Activated B cell treated with CpG ODN at 0.5 μM for 24 hours (primary cell): ENCODE measurements at regions not wholly inside any gene's neighbourhood (a gene's known extent, or its start where the extent isn't known, plus 50 kb on each side); places are given as distances from the start of the nearest gene placed in this dataset.

Experiments
- ATAC-seq: fragments of 200-7000 bp; cut with Tn5 transposase; one replicate; pipeline ENCODE4 v1.10.0; 2021; ENCODE audit warnings: low read depth, mild to moderate bottlenecking, moderate library complexity
- CTCF ChIA-PET: fragments of 350-600 bp; sonication (Branson Sonifier 250); formaldehyde crosslinking; loops from one replicate; lab custom pipeline; 2021; ENCODE audit warnings: antibody characterized with exemption; lab: Charles Lee
- POLR2A ChIA-PET: fragments of 350-600 bp; sonication (Branson Sonifier 250); formaldehyde crosslinking; loops from one replicate; lab custom pipeline; 2021; ENCODE audit warnings: antibody characterized with exemption; lab: Charles Lee
- DNase-seq: peaks from one replicate; pipeline ENCODE4 v3.0.0; 2022
- H3K27ac Mint-ChIP-seq: one replicate; pipeline ENCODE4 v1.8.0; 2020; ENCODE audit warnings: mixed read lengths
- H3K27me3 Mint-ChIP-seq: one replicate; pipeline ENCODE4 v1.8.0; 2021; ENCODE audit warnings: mixed read lengths
- H3K36me3 Mint-ChIP-seq: one replicate; pipeline ENCODE4 v1.8.0; 2021; ENCODE audit warnings: low read depth, mixed read lengths
- H3K4me1 Mint-ChIP-seq: one replicate; pipeline ENCODE4 v1.8.0; 2021; ENCODE audit warnings: mixed read lengths
- H3K4me3 Mint-ChIP-seq: one replicate; pipeline ENCODE4 v1.8.0; 2020; ENCODE audit warnings: mild to moderate bottlenecking, mixed read lengths
- H3K9me3 Mint-ChIP-seq: one replicate; pipeline ENCODE4 v1.8.0; 2020; ENCODE audit warnings: mixed read lengths
- intact Hi-C: fragments of 100-400 bp; cut with micrococcal nuclease; formaldehyde crosslinking; loops from one replicate; pipeline ENCODE4 v1.15.1; 2024
- TF ChIP-seq, protein P1 (sequence below): fragments of 200-600 bp; IDR thresholded peaks from one replicate; pipeline ENCODE4 v1.8.0; 2022; ENCODE audit warnings: antibody characterized with exemption, mild to moderate bottlenecking

DNA sequence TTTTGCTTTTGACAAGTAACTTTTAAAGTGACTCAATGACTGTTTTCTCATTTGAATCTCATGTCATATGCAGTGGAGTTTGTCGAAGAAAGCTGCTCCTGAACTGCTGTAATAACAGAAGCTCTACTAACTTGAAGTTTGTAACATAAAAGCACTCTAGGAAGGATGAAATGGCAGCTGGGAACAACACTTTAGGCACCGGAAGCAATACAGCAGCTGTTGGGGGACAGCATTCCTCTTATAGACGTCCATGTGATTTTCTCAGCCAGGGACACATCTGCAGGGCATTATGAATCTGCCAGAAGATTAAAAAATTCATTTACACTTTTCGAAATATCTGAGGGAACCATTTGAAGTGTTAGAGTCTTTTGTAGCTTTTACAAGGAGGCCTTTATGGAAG, 1035.8 kb downstream of the ADGRL3 start:
- Mint-ChIP-seq H3K9me3 (peaks cover 3% of the 10 kb centered on the region), H3K36me3 (no peaks in the 10 kb centered on the region), H3K4me3 (no peak overlapping the region), H3K4me1 (no peaks in the 10 kb centered on the region), H3K27me3 (no peaks in the 10 kb centered on the region), H3K27ac (no peak overlapping the region)
- intact Hi-C loops: no loop called here
- no peak for ATAC-seq
- ChIA-PET CTCF (no interaction called here), POLR2A (no interaction called here)
- TF ChIP-seq, protein P1, sequence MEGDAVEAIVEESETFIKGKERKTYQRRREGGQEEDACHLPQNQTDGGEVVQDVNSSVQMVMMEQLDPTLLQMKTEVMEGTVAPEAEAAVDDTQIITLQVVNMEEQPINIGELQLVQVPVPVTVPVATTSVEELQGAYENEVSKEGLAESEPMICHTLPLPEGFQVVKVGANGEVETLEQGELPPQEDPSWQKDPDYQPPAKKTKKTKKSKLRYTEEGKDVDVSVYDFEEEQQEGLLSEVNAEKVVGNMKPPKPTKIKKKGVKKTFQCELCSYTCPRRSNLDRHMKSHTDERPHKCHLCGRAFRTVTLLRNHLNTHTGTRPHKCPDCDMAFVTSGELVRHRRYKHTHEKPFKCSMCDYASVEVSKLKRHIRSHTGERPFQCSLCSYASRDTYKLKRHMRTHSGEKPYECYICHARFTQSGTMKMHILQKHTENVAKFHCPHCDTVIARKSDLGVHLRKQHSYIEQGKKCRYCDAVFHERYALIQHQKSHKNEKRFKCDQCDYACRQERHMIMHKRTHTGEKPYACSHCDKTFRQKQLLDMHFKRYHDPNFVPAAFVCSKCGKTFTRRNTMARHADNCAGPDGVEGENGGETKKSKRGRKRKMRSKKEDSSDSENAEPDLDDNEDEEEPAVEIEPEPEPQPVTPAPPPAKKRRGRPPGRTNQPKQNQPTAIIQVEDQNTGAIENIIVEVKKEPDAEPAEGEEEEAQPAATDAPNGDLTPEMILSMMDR: no peak
- no peak for DNase-seq

DNA sequence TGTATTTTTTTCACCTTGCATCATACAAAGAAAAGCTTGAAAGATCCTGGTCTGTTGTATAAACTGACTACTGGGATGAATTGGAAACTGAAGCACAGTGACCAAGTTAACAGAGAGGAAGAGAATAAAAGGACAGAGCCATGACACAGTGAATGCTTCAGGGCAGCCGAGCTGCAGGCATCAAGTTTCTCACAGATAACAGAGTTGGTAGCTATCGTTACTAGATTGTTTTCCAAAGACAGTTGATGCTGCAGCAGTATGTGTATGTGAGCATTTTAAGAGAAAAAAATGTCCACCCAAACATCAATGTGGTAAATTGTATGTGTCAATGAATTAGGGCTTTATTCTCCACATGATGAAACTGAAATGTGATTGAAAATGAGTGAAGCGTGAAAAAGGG, 1032.7 kb downstream of the ADGRL3 start:
- ATAC-seq (no peak), DNase-seq (no peak)
- intact Hi-C loops: no loop called here
- Mint-ChIP-seq H3K36me3 (no peaks in the 10 kb centered on the region), H3K4me1 (no peaks in the 10 kb centered on the region), H3K9me3 (no peaks in the 10 kb centered on the region), H3K27me3 (no peaks in the 10 kb centered on the region), H3K4me3 (no peak overlapping the region), H3K27ac (no peak overlapping the region)
- ChIA-PET CTCF (no interaction called here), POLR2A (no interaction called here)
- TF ChIP-seq, protein P1: no peak

DNA sequence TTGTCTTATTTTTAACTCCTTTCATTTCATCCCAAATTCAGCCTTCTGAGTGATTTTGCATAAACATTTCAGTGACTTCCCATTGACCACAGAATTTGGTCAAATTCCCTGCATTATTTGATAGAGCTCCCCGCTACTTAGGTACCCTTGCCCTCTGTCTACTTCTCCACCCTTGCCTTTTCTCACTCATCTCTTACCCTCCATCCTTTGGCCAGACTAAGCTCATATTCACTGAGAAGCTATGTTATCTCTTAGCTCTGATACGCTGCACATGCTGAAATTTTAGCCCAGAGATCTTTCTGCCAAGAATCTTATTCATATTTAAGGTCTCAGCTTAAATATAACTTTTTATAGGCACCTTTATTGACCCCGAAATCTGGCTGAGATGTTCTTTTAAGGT, 1031.9 kb downstream of the ADGRL3 start:
- Mint-ChIP-seq H3K9me3 (no peaks in the 10 kb centered on the region), H3K27ac (no peak overlapping the region), H3K4me3 (no peak overlapping the region), H3K36me3 (no peaks in the 10 kb centered on the region), H3K27me3 (no peaks in the 10 kb centered on the region), H3K4me1 (no peaks in the 10 kb centered on the region)
- POLR2A ChIA-PET: no interaction called here
- DNase-seq: no peak
- ATAC-seq: no peak
- intact Hi-C loops: no loop called here
- CTCF ChIA-PET: no interaction called here
- TF ChIP-seq, protein P1: no peak

DNA sequence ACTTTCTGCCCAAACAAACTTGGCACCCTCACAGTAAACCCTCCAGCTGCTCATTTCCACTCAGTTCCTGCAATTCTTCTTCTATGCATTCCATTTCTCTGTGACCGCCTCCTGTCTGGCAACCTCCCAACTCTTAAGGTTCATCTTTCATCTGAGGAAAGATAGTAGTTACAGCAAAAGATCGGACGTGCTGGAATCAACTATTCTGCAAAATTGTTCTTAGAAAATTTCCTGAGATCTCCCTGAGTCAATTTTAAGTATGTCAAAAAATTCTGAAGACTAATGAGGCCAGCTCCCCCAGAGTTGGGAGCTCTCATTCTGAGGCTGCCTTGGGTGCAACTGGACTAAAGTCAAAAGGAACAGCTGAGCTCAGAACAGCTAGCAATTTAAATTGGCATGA, 1026.0 kb downstream of the ADGRL3 start:
- DNase-seq (no peak), ATAC-seq (no peak)
- no peaks in the 10 kb centered on the region for H3K27me3 Mint-ChIP-seq
- POLR2A ChIA-PET: no interaction called here
- H3K9me3 Mint-ChIP-seq: peaks cover 6% of the 10 kb centered on the region
- H3K4me3 Mint-ChIP-seq: no peak overlapping the region
- no peaks in the 10 kb centered on the region for H3K36me3 Mint-ChIP-seq
- CTCF ChIA-PET: no interaction called here
- no peaks in the 10 kb centered on the region for H3K4me1 Mint-ChIP-seq
- intact Hi-C loops: no loop called here
- no peak overlapping the region for H3K27ac Mint-ChIP-seq
- TF ChIP-seq, protein P1: no peak

DNA sequence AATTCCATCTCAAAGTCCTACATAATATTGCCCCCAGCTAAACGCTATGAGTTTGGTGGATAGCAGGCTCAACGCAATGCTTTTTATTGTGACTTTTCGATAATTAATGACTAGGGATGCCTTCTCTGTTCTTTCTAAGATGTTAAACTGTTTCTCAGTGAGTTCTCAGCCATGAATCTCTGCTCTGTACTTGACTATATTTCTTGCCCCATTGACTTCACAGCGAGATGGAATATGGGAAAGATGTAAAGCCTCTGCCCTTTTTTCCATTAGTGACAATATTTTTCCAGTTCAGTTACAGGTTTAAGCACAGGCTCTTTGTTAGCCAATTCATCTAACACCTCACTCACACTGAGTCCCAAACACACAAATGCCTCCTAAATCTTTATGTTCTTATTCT, 1022.0 kb downstream of the ADGRL3 start:
- intact Hi-C loops: no loop called here
- Mint-ChIP-seq H3K4me3 (no peak overlapping the region), H3K27ac (no peak overlapping the region), H3K9me3 (peaks cover 7% of the 10 kb centered on the region), H3K36me3 (no peaks in the 10 kb centered on the region), H3K4me1 (no peaks in the 10 kb centered on the region), H3K27me3 (no peaks in the 10 kb centered on the region)
- ChIA-PET CTCF (no interaction called here), POLR2A (no interaction called here)
- TF ChIP-seq, protein P1: no peak
- ATAC-seq (no peak), DNase-seq (no peak)
